Endothelial cell of umbilical vein (primary cell): ENCODE measurements at regions not wholly inside any gene's neighbourhood (a gene's known extent, or its start where the extent isn't known, plus 50 kb on each side); places are given as distances from the start of the nearest gene placed in this dataset.

Experiments
- BruUV-seq: library from RNA; stranded (reverse); fragments of 400-500 nt; replicated peaks from 2 replicates; lab custom pipeline; 2021; lab: Mats Ljungman, UMichigan
- CTCF ChIA-PET: fragments of 300-600, 350-600 bp; sonication (Branson Sonifier 250); formaldehyde crosslinking; loops from one replicate; lab custom pipeline; 2021; ENCODE audit warnings: antibody characterized with exemption, inconsistent platforms; lab: Charles Lee
- POLR2A ChIA-PET: fragments of 300-600, 350-600 bp; sonication (Branson Sonifier 250); formaldehyde crosslinking; loops from one replicate; lab custom pipeline; 2021; ENCODE audit warnings: antibody characterized with exemption, inconsistent platforms; lab: Charles Lee
- DNase-seq: peaks from one replicate; pipeline ENCODE4 v3.0.0-alpha.2; 2011; ENCODE audit warnings: low read depth, low spot score
- FAIRE-seq: peaks from 2 replicates; lab custom pipeline; 2011; peaks lifted over from hg19 to GRCh38; lab: Jason Lieb, UNC
- H2AFZ ChIP-seq: 2 replicates; pipeline ENCODE4 v1.6.0; 2012; ENCODE audit warnings: low read depth, low read length, control low read depth, inconsistent platforms
- H3K27ac ChIP-seq: 2 replicates; pipeline ENCODE4 v1.5.1; 2011; ENCODE audit warnings: low read depth, mild to moderate bottlenecking, control low read depth, low read length, moderate library complexity; ENCODE audit not compliant: insufficient read depth
- H3K27me3 ChIP-seq, 2 experiments: 2 replicates each; pipeline versions ENCODE4 v1.6.0 to v1.6.1; 2011; ENCODE audit warnings: low read length in 2 of 2, mixed read lengths in 1 of 2; ENCODE audit not compliant: control insufficient read depth in 2 of 2, insufficient read depth in 2 of 2
- H3K36me3 ChIP-seq, 2 experiments: 2 replicates in 1 of 2; 3 replicates in 1 of 2; pipeline ENCODE4 v1.5.1; 2011; ENCODE audit warnings: low read length in 2 of 2, mild to moderate bottlenecking in 1 of 2, moderate library complexity in 1 of 2; ENCODE audit not compliant: control insufficient read depth in 2 of 2, insufficient read depth in 2 of 2; ENCODE audit errors: extremely low read depth in 1 of 2
- H3K4me1 ChIP-seq: 3 replicates; pipeline ENCODE4 v1.5.1; 2011; ENCODE audit warnings: mild to moderate bottlenecking, low read length; ENCODE audit not compliant: control insufficient read depth, insufficient read depth; ENCODE audit errors: extremely low read depth
- H3K4me2 ChIP-seq: 2 replicates; pipeline ENCODE4 v1.6.1; 2011; ENCODE audit warnings: low read length, control low read depth, mixed read lengths; ENCODE audit not compliant: insufficient read depth
- H3K4me3 ChIP-seq, 3 experiments: fragments of 200-600 bp in 1 of 3; sonication (generic), shearing (Covaris generic) in 1 of 3; replicated peaks in 1 of 3; 2 replicates each; pipeline ENCODE4 v1.5.1; 2011 to 2016; ENCODE audit warnings: control low read depth in 3 of 3, low read length in 3 of 3, mild to moderate bottlenecking in 2 of 3, inconsistent platforms in 1 of 3, low read depth in 1 of 3, moderate library complexity in 1 of 3; ENCODE audit not compliant: insufficient read depth in 1 of 3
- H3K79me2 ChIP-seq: 2 replicates; pipeline ENCODE4 v1.6.0; 2012; ENCODE audit warnings: low read length, inconsistent platforms; ENCODE audit not compliant: control insufficient read depth, insufficient read depth
- H3K9ac ChIP-seq: replicated peaks from 2 replicates; pipeline ENCODE3; 2011; ENCODE audit warnings: low read length, control low read depth; ENCODE audit not compliant: insufficient read depth; ENCODE audit errors: extremely low read depth
- H3K9me1 ChIP-seq: replicated peaks from 3 replicates; pipeline ENCODE4 v1.6.0; 2011; ENCODE audit warnings: mild to moderate bottlenecking, low read length; ENCODE audit not compliant: control insufficient read depth, insufficient read depth; ENCODE audit errors: extremely low read depth
- H3K9me3 ChIP-seq: replicated peaks from 2 replicates; pipeline ENCODE4 v1.5.1; 2012; ENCODE audit warnings: low read length, inconsistent platforms; ENCODE audit not compliant: control insufficient read depth, insufficient read depth
- H4K20me1 ChIP-seq: replicated peaks from 2 replicates; pipeline ENCODE3; 2011; ENCODE audit warnings: mild to moderate bottlenecking, low read length; ENCODE audit not compliant: control insufficient read depth, insufficient read depth; ENCODE audit errors: extremely low read depth
- EZH2 ChIP-seq: IDR thresholded peaks from 2 replicates; pipeline ENCODE4 v1.6.1; 2012; ENCODE audit warnings: borderline replicate concordance, low read depth, mild to moderate bottlenecking, moderate library complexity, low read length, inconsistent platforms; ENCODE audit not compliant: severe bottlenecking
- FOS ChIP-seq: IDR thresholded peaks from 2 replicates; pipeline ENCODE4 v1.6.1; 2011; ENCODE audit warnings: mild to moderate bottlenecking, low read length, moderate library complexity, borderline replicate concordance; ENCODE audit not compliant: insufficient read depth
- GATA2 ChIP-seq: IDR thresholded peaks from 2 replicates; pipeline ENCODE4 v1.7.0; 2011; ENCODE audit warnings: low read depth, mild to moderate bottlenecking, moderate library complexity, mixed read lengths, low read length; ENCODE audit not compliant: insufficient read length, insufficient read depth
- JUN ChIP-seq: IDR thresholded peaks from 2 replicates; pipeline ENCODE4 v1.6.1; 2011; ENCODE audit warnings: borderline replicate concordance, low read depth; ENCODE audit not compliant: insufficient read length, insufficient read depth
- MYC ChIP-seq: IDR thresholded peaks from one replicate; pipeline ENCODE4 v1.6.1; 2011; ENCODE audit warnings: mild to moderate bottlenecking, low read depth, low read length
- POLR2A ChIP-seq: IDR thresholded peaks from 2 replicates; pipeline ENCODE4 v1.6.1; 2012; ENCODE audit warnings: low read depth, mild to moderate bottlenecking, control low read depth, low read length
- POLR2AphosphoS5 ChIP-seq: IDR thresholded peaks from 2 replicates; pipeline ENCODE4 v1.6.1; 2012; ENCODE audit warnings: low read depth, mild to moderate bottlenecking, control low read depth, low read length, moderate library complexity; ENCODE audit not compliant: insufficient read depth
- dilution Hi-C: fragments of 300-500 bp; cut with MboI; formaldehyde crosslinking; loops from one replicate; pipeline ENCODE4 v1.15.0; 2019; ENCODE audit warnings: low sequenced_read_pairs; ENCODE audit not compliant: extremely low pct_ligation_motif_present
- intact Hi-C: fragments of 100-400 bp; cut with micrococcal nuclease; formaldehyde crosslinking; loops from one replicate; pipeline ENCODE4 v1.10.0; 2022
- TF ChIP-seq, protein P1 (sequence below): IDR thresholded peaks from 2 replicates; pipeline ENCODE4 v1.6.1; 2011; ENCODE audit not compliant: insufficient read depth, insufficient read length
- TF ChIP-seq, protein P2 (sequence below), 2 donors: IDR thresholded peaks; 1 replicate in 1 of 2; 2 replicates in 1 of 2; pipeline ENCODE4 v1.5.1; 2011; ENCODE audit warnings: low read length in 2 of 2, mild to moderate bottlenecking in 2 of 2, moderate library complexity in 2 of 2, control low read depth in 1 of 2, inconsistent platforms in 1 of 2, low read depth in 1 of 2; ENCODE audit not compliant: insufficient read depth in 1 of 2; ENCODE audit errors: extremely low read depth in 1 of 2

DNA sequence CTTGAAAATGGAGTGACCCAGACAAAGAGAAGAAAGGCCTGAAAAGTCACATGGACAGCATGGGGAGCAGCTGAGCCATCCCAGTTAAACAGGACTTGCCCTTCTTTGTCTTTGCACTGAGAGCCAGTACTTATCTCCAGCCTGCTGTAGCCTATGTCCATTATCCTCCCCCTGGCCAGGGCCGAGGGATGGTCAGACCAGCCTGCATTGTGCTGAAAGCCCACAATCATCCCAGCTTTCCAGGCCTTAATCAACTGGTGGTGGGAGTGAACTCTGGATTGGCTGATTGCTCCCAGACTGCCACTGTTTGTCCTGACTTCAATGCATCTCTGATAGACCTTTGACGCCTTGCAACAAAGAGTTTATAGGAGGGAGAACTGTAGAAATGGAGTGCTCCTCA is 453.1 kb downstream of the EPHA5 start:
- H3K9ac ChIP-seq = no peak overlapping the region
- dilution Hi-C loops = no loop called here
- intact Hi-C loops = no loop called here
- no peaks in the 10 kb centered on the region for H3K27me3 ChIP-seq
- H3K4me3 ChIP-seq = no peak overlapping the region
- POLR2A ChIA-PET = no interaction called here
- H2AFZ ChIP-seq = no peak overlapping the region
- no peak overlapping the region for H3K27ac ChIP-seq
- no peaks in the 10 kb centered on the region for H3K79me2 ChIP-seq
- no peak overlapping the region for H3K4me2 ChIP-seq
- no peaks in the 10 kb centered on the region for H3K9me3 ChIP-seq
- no TSS peak for BruUV-seq
- TF ChIP-seq POLR2A (no peak), POLR2AphosphoS5 (no peak), GATA2 (no peak), MYC (no peak), JUN (no peak), EZH2 (no peak), FOS (no peak)
- TF ChIP-seq, protein P1, sequence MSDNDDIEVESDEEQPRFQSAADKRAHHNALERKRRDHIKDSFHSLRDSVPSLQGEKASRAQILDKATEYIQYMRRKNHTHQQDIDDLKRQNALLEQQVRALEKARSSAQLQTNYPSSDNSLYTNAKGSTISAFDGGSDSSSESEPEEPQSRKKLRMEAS = no peak
- TF ChIP-seq, protein P2, sequence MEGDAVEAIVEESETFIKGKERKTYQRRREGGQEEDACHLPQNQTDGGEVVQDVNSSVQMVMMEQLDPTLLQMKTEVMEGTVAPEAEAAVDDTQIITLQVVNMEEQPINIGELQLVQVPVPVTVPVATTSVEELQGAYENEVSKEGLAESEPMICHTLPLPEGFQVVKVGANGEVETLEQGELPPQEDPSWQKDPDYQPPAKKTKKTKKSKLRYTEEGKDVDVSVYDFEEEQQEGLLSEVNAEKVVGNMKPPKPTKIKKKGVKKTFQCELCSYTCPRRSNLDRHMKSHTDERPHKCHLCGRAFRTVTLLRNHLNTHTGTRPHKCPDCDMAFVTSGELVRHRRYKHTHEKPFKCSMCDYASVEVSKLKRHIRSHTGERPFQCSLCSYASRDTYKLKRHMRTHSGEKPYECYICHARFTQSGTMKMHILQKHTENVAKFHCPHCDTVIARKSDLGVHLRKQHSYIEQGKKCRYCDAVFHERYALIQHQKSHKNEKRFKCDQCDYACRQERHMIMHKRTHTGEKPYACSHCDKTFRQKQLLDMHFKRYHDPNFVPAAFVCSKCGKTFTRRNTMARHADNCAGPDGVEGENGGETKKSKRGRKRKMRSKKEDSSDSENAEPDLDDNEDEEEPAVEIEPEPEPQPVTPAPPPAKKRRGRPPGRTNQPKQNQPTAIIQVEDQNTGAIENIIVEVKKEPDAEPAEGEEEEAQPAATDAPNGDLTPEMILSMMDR (IDR thresholded peaks at IDR 0.05; ENCODE audit: extremely low read depth in 1 of 2, insufficient read depth in 1 of 2, low read depth in 1 of 2, low read length in 2 of 2) = no peak
- H3K9me1 ChIP-seq = no peaks in the 10 kb centered on the region
- H3K4me1 ChIP-seq = no peaks in the 10 kb centered on the region
- CTCF ChIA-PET = no interaction called here
- no peaks in the 10 kb centered on the region for H4K20me1 ChIP-seq
- no peaks in the 10 kb centered on the region for H3K36me3 ChIP-seq
- no peak for DNase-seq
- FAIRE-seq = no peak
